ENCODE measurements at regions not wholly inside any gene's neighbourhood (a gene's known extent, or its start where the extent isn't known, plus 50 kb on each side); places are given as distances from the start of the nearest gene placed in this dataset.
"Not testable (repeated sequence)": the region's sequence is repeated elsewhere in the genome, so short reads cannot be mapped to it uniquely, and the experiment has no call there.

DNA sequence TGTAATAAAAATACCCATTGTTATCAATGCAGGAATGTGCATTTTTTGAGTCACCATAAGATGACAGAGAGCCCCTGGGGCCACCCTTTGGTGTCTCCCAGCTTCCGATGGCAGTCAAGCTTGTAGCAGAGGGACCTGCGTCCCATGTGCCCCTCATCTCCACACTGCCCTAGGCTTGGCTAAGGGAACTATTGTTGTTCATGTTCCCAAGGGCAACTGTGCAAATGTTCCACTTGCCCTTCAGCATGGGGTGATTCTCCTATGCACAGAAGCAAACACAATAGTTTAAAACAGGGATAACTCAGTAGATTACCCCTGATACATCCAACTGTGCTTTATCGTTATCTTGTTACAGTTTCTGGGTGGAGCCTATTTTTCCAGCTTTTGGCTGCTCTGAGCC lies 342.0 kb downstream of the CNTNAP3B start:
- not testable (repeated sequence) for H3K27me3 ChIP-seq (ENCODE audit: control insufficient read depth in 1 of 2, insufficient read depth in 1 of 2, low read length in 2 of 2); H2BK12ac ChIP-seq (ENCODE audit: low read length in 2 of 2); H2BK120ac ChIP-seq (ENCODE audit: low read depth, low read length); H2BK15ac ChIP-seq (ENCODE audit: low read depth, poor library complexity, severe bottlenecking); H3K23ac ChIP-seq (ENCODE audit: low read length in 2 of 2); H2AK5ac ChIP-seq (ENCODE audit: low read length, severe bottlenecking); H3K4ac ChIP-seq (ENCODE audit: low read depth in 1 of 2, low read length in 2 of 2); DNase-seq; H4K8ac ChIP-seq (ENCODE audit: low read length); H3K18ac ChIP-seq (ENCODE audit: low read depth in 1 of 2, low read length in 2 of 2); H2BK5ac ChIP-seq (ENCODE audit: low read depth, low read length, poor library complexity, severe bottlenecking); H3K4me2 ChIP-seq (ENCODE audit: low read length, poor library complexity, severe bottlenecking); H2AFZ ChIP-seq (ENCODE audit: low read depth, low read length); H3K4me3 ChIP-seq (ENCODE audit: insufficient read depth in 1 of 2, low read depth in 1 of 2, low read length in 2 of 2); H3K36me3 ChIP-seq (ENCODE audit: control insufficient read depth in 1 of 2, insufficient read depth in 2 of 2, low read depth in 1 of 2, low read length in 2 of 2); H3K9me3 ChIP-seq (ENCODE audit: control insufficient read depth, low read length); H3K79me1 ChIP-seq (replicated peaks; ENCODE audit: low read length, poor library complexity, severe bottlenecking); H3K4me1 ChIP-seq (ENCODE audit: control insufficient read depth, insufficient read depth, low read depth, low read length); H4K91ac ChIP-seq (ENCODE audit: low read length); H3K9ac ChIP-seq (ENCODE audit: low read length); H3K27ac ChIP-seq (ENCODE audit: low read length, poor library complexity, severe bottlenecking); H3K14ac ChIP-seq (ENCODE audit: low read length in 2 of 2)
- no CpG with 5 or more reads among the region's 3 CpGs for WGBS

DNA sequence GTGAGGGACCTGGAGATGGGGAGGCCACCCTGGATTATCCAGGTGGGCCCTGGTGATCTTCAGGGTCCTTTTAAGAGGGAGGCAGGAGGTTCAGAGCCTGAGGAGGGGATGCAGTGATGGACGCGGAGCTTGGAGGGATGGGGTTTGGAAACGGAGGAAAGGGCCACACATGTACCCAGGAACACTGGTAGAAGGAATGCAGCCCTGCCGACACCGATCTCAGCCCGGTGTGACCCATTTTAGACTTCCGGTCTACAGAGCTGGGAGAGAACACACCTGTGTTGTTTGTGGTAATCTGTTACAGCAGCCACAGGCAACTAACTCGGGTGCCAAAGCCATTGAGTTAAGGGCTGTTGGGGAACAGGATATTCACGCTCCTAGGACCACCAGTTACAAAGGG lies 345.2 kb downstream of the CNTNAP3B start:
- H2BK12ac ChIP-seq (ENCODE audit: low read length in 2 of 2); H2AFZ ChIP-seq (ENCODE audit: low read depth, low read length); H3K4me2 ChIP-seq (ENCODE audit: low read length, poor library complexity, severe bottlenecking); H3K36me3 ChIP-seq (ENCODE audit: control insufficient read depth in 1 of 2, insufficient read depth in 2 of 2, low read depth in 1 of 2, low read length in 2 of 2); H3K18ac ChIP-seq (ENCODE audit: low read depth in 1 of 2, low read length in 2 of 2); H2AK5ac ChIP-seq (ENCODE audit: low read length, severe bottlenecking); H4K91ac ChIP-seq (ENCODE audit: low read length); H3K9me3 ChIP-seq (ENCODE audit: control insufficient read depth, low read length); DNase-seq; H3K4ac ChIP-seq (ENCODE audit: low read depth in 1 of 2, low read length in 2 of 2); H3K14ac ChIP-seq (ENCODE audit: low read length in 2 of 2); H3K4me3 ChIP-seq (ENCODE audit: insufficient read depth in 1 of 2, low read depth in 1 of 2, low read length in 2 of 2); H2BK5ac ChIP-seq (ENCODE audit: low read depth, low read length, poor library complexity, severe bottlenecking); H3K9ac ChIP-seq (ENCODE audit: low read length); H3K79me1 ChIP-seq (replicated peaks; ENCODE audit: low read length, poor library complexity, severe bottlenecking); H4K8ac ChIP-seq (ENCODE audit: low read length); H3K23ac ChIP-seq (ENCODE audit: low read length in 2 of 2); H3K27me3 ChIP-seq (ENCODE audit: control insufficient read depth in 1 of 2, insufficient read depth in 1 of 2, low read length in 2 of 2); H2BK15ac ChIP-seq (ENCODE audit: low read depth, poor library complexity, severe bottlenecking); H2BK120ac ChIP-seq (ENCODE audit: low read depth, low read length); H3K27ac ChIP-seq (ENCODE audit: low read length, poor library complexity, severe bottlenecking); H3K4me1 ChIP-seq (ENCODE audit: control insufficient read depth, insufficient read depth, low read depth, low read length): not testable (repeated sequence)
- 95% methylated on average over 6 of the region's 9 CpGs for WGBS

DNA sequence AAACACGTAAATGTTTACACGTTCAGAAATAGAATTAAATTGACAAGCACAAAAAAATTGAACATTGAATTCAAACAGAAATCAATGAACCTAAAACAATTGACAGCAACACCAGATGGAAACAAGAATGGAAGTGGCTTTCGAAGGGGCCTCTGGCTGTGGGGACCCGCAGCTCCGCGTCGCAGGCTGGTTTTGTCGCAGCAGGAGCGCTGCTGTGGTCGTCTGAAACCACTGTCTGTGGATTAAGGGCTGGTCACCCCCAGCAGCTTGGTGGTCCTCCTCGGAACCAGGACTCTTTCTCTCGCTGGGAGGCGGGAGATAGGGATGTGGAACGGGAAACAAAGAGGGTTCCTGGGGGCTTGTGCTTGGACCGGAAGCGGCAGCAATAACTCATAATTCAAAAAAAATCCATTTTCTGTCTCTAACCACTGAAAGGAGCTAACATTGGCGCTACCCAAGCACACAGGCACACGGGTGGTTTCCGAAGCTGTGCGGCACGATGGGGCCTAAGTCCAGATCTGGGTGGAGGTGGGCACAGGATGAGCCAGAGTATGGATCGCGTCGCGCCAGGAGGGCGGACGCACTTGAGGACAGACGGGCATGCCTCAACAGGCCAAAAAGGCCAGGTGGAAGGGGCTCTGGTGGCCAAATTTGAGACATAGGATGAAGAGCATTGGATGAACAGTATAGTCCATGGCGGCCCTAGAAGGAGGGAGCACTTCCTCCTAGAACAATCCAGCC lies 346.0 kb downstream of the CNTNAP3B start:
- H3K79me1 ChIP-seq (replicated peaks; ENCODE audit: low read length, poor library complexity, severe bottlenecking); DNase-seq: not testable (repeated sequence)
- 90% methylated on average over 5 of the region's 29 CpGs for WGBS

DNA sequence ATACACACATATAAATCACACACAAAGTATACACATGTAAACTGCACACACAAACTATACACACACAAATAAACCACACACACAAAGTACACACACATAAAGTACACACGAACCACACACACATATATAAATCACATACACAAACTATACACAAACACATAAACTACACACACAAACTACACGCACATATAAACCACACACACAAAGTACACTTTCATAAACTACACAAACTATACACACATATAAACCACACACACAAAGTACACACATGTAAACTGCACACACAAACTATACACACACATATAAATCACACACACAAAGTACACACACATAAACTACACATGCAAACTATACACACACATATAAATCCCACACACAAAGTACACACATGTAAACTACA lies 347.3 kb downstream of the CNTNAP3B start:
- not testable (repeated sequence) for H2BK12ac ChIP-seq (ENCODE audit: low read length in 2 of 2); H3K4me2 ChIP-seq (ENCODE audit: low read length, poor library complexity, severe bottlenecking); H3K36me3 ChIP-seq (ENCODE audit: control insufficient read depth in 1 of 2, insufficient read depth in 2 of 2, low read depth in 1 of 2, low read length in 2 of 2); H2AFZ ChIP-seq (ENCODE audit: low read depth, low read length); H3K4ac ChIP-seq (ENCODE audit: low read depth in 1 of 2, low read length in 2 of 2); H3K79me1 ChIP-seq (replicated peaks; ENCODE audit: low read length, poor library complexity, severe bottlenecking); H2BK5ac ChIP-seq (ENCODE audit: low read depth, low read length, poor library complexity, severe bottlenecking); H4K91ac ChIP-seq (ENCODE audit: low read length); DNase-seq; H3K23ac ChIP-seq (ENCODE audit: low read length in 2 of 2); H3K14ac ChIP-seq (ENCODE audit: low read length in 2 of 2); H3K18ac ChIP-seq (ENCODE audit: low read depth in 1 of 2, low read length in 2 of 2); H3K9me3 ChIP-seq (ENCODE audit: control insufficient read depth, low read length); H3K9ac ChIP-seq (ENCODE audit: low read length); H3K27ac ChIP-seq (ENCODE audit: low read length, poor library complexity, severe bottlenecking); H3K27me3 ChIP-seq (ENCODE audit: control insufficient read depth in 1 of 2, insufficient read depth in 1 of 2, low read length in 2 of 2); H2BK15ac ChIP-seq (ENCODE audit: low read depth, poor library complexity, severe bottlenecking); H3K4me3 ChIP-seq (ENCODE audit: insufficient read depth in 1 of 2, low read depth in 1 of 2, low read length in 2 of 2); H3K4me1 ChIP-seq (ENCODE audit: control insufficient read depth, insufficient read depth, low read depth, low read length); H2BK120ac ChIP-seq (ENCODE audit: low read depth, low read length); H2AK5ac ChIP-seq (ENCODE audit: low read length, severe bottlenecking); H4K8ac ChIP-seq (ENCODE audit: low read length)
- WGBS = 89% methylated on average over 2 of the region's 2 CpGs

More for the DNA sequence above, 346.0 kb downstream of the CNTNAP3B start:
- H2BK120ac ChIP-seq (ENCODE audit: low read depth, low read length); H3K27ac ChIP-seq (ENCODE audit: low read length, poor library complexity, severe bottlenecking); H2AFZ ChIP-seq (ENCODE audit: low read depth, low read length); H3K4me1 ChIP-seq (ENCODE audit: control insufficient read depth, insufficient read depth, low read depth, low read length); H2BK5ac ChIP-seq (ENCODE audit: low read depth, low read length, poor library complexity, severe bottlenecking); H2BK12ac ChIP-seq (ENCODE audit: low read length in 2 of 2); H2BK15ac ChIP-seq (ENCODE audit: low read depth, poor library complexity, severe bottlenecking); H3K14ac ChIP-seq (ENCODE audit: low read length in 2 of 2); H4K8ac ChIP-seq (ENCODE audit: low read length); H3K9me3 ChIP-seq (ENCODE audit: control insufficient read depth, low read length); H3K4ac ChIP-seq (ENCODE audit: low read depth in 1 of 2, low read length in 2 of 2); H4K91ac ChIP-seq (ENCODE audit: low read length); H3K4me3 ChIP-seq (ENCODE audit: insufficient read depth in 1 of 2, low read depth in 1 of 2, low read length in 2 of 2); H3K23ac ChIP-seq (ENCODE audit: low read length in 2 of 2); H3K27me3 ChIP-seq (ENCODE audit: control insufficient read depth in 1 of 2, insufficient read depth in 1 of 2, low read length in 2 of 2); H3K4me2 ChIP-seq (ENCODE audit: low read length, poor library complexity, severe bottlenecking); H3K36me3 ChIP-seq (ENCODE audit: control insufficient read depth in 1 of 2, insufficient read depth in 2 of 2, low read depth in 1 of 2, low read length in 2 of 2); H3K9ac ChIP-seq (ENCODE audit: low read length); H2AK5ac ChIP-seq (ENCODE audit: low read length, severe bottlenecking); H3K18ac ChIP-seq (ENCODE audit: low read depth in 1 of 2, low read length in 2 of 2): not testable (repeated sequence)

Data from mesenchymal stem cell (in vitro differentiated cells and primary cell).